ENCODE measurements at regions not wholly inside any gene's neighbourhood (a gene's known extent, or its start where the extent isn't known, plus 50 kb on each side); places are given as distances from the start of the nearest gene placed in this dataset.

DNA sequence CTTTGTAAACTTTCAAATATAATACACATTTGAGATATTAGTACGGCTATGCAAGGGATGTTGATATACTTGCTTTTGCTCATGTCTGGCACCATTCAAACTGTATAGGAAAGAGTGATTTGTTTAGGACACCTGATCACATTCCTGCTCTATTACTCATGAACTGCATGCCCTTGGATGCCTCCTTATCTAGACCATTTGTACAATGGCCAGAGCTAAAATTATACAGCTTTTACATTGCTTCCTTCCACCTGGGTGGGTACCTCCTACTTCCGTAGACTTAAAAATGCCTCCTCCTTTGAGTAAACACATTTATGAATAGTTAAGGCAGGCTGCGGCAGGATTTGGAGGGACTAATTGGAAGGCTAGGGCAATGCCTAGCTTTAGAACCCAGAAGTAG lies 85.4 kb upstream of the PBX1 start:
- DNase-seq, result no peak

GRCh38 chr1:164475834-164476233 lies 83.2 kb upstream of the PBX1 start:
- DNase-seq, result no peak

DNA sequence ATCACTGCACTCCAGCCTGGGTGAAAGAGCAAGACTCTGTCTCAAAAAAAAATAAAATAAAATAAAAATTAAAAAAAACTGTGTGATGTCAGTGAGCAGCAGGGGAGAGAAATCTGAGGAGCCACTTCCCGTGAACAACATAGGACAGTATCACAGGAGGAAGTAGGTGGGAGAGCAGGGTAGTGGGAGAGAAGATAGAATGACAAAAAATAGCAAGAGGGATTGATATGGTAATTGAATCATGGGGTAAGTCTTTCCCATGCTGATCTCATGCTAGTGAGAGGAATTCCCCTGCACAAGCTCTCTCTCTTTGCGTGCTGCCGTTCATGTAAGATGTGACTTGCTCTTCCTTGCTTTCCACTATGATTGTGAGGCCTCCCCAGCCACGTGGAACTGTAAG lies 81.6 kb upstream of the PBX1 start:
- no peak for DNase-seq

- no peak for DNase-seq
These were observed 79.7 kb upstream of the PBX1 start for GRCh38 chr1:164479242-164479641.

GRCh38 chr1:164480285-164480907 lies 78.6 kb upstream of the PBX1 start:
- no peak for DNase-seq

GRCh38 chr1:164495905-164496304 lies 63.1 kb upstream of the PBX1 start:
- no peak for DNase-seq

- DNase-seq, result no peak
These were observed 60.2 kb upstream of the PBX1 start for GRCh38 chr1:164498792-164499191.

GRCh38 chr1:164504749-164505148 lies 54.2 kb upstream of the PBX1 start:
- no peak for DNase-seq

All from NCI-H524 treated with DMSO at 0.1 percent for 48 hours (cell line).